Stomach (tissue), 8 donors: ENCODE measurements at regions not wholly inside any gene's neighbourhood (a gene's known extent, or its start where the extent isn't known, plus 50 kb on each side); places are given as distances from the start of the nearest gene placed in this dataset.
"Not testable (repeated sequence)": the region's sequence is repeated elsewhere in the genome, so short reads cannot be mapped to it uniquely, and the experiment has no call there.

Source experiments
- DNase-seq, 2 donors: peaks; one replicate each; pipeline versions ENCODE4 v3.0.0 to v3.0.0-alpha.2; 2013 to 2019
- H3K27ac ChIP-seq, 5 donors: fragments of 200-600 bp in 4 of 5; sonication (generic) in 4 of 5; one replicate each; pipeline ENCODE4 v1.5.1; 2013 to 2019; ENCODE audit warnings: mild to moderate bottlenecking in 1 of 5, moderate library complexity in 1 of 5
- H3K27me3 ChIP-seq, 3 donors: fragments of 200-600 bp; sonication (generic); one replicate each; pipeline ENCODE4 v1.5.1; 2017 to 2019; ENCODE audit warnings: mixed run types in 1 of 3
- H3K36me3 ChIP-seq, 4 donors: fragments of 200-600 bp; sonication (generic); 1 replicate in 3 of 4; 2 replicates in 1 of 4; pipeline ENCODE4 v1.5.1; 2016 to 2019
- H3K4me1 ChIP-seq, 4 donors: fragments of 200-600 bp; sonication (generic); one replicate each; pipeline ENCODE4 v1.5.1; 2016 to 2019
- H3K4me3 ChIP-seq, 4 donors: fragments of 200-600 bp; sonication (generic) in 3 of 4; one replicate each; pipeline ENCODE4 v1.5.1; 2016 to 2019; ENCODE audit warnings: mild to moderate bottlenecking in 1 of 4
- H3K9me3 ChIP-seq, 4 donors: fragments of 200-600 bp; sonication (generic); one replicate each; pipeline ENCODE4 v1.5.1; 2016 to 2019
- CTCF ChIP-seq, 7 experiments: fragments of 450-650 bp in 4 of 7; fragments of 200-600 bp in 3 of 7; sonication (generic) in 3 of 7; IDR thresholded peaks; one replicate each; pipeline ENCODE4 v1.5.1; 2016 to 2019; ENCODE audit warnings: antibody characterized with exemption in 7 of 7, control low read depth in 2 of 7, mild to moderate bottlenecking in 1 of 7
- EP300 ChIP-seq: sonication (generic); formaldehyde crosslinking; IDR thresholded peaks from one replicate; pipeline ENCODE4 v1.6.1; 2017; ENCODE audit warnings: antibody characterized with exemption
- POLR2A ChIP-seq, 4 donors: fragments of 450-650 bp; IDR thresholded peaks; one replicate each; pipeline ENCODE4 v1.6.1; 2016; ENCODE audit warnings: antibody characterized with exemption in 4 of 4, control low read depth in 2 of 4, mild to moderate bottlenecking in 1 of 4, moderate library complexity in 1 of 4
- POLR2AphosphoS5 ChIP-seq, 3 donors: sonication (generic); formaldehyde crosslinking; IDR thresholded peaks; one replicate each; pipeline ENCODE4 v1.6.1; 2016; ENCODE audit warnings: antibody characterized with exemption in 3 of 3
- WGBS, 5 donors: extraction: QIAGEN DNeasy Blood & Tissue Kit in 3 of 5; methylation state at CpG; one replicate each; pipeline versions ENCODE4 v1.1.5 to v1.1.7; 2013 to 2018; 5-methylcytosine and 5-hydroxymethylcytosine counted together
- intact Hi-C: fragments of 100-400 bp; cut with DNase I; formaldehyde crosslinking; loops from one replicate; pipeline ENCODE4 v1.15.1; 2023; ENCODE audit warnings: low total_unique reads
- donor health status: healthy with polysubstance abuse.
- donor health status: Bipolar disorder and iron deficiency.
- donor health status: healthy.

- 64 to 88% (median 73%) methylated on average over 1 of the region's 1 CpG for WGBS, 5 donors
- peaks cover 16 to 42% (median 27%) of the 10 kb centered on the region in 4 donors for H3K4me1 ChIP-seq
- no peaks in the 10 kb centered on the region for H3K36me3 ChIP-seq
- H3K9me3 ChIP-seq, result peaks cover 0 to 6% (median 2%) of the 10 kb centered on the region in 4 donors
- H3K27ac ChIP-seq, result peak overlapping the region; percentile 5 to 87 (median 25)
- TF ChIP-seq POLR2AphosphoS5 (IDR thresholded peaks at IDR 0.05) (no peak), POLR2A (IDR thresholded peaks at IDR 0.05) (no peak), EP300 (no peak), CTCF (IDR thresholded peaks at IDR 0.05) (no peak)
- H3K27me3 ChIP-seq, result no peaks in the 10 kb centered on the region
- no peak overlapping the region for H3K4me3 ChIP-seq
- no peak for DNase-seq
- intact Hi-C loops, result no loop called here
Measured at GRCh38 chr4:123651536-123652180, 255.1 kb downstream of the SPRY1 start.

- Histone ChIP-seq H3K27me3 (no peaks in the 10 kb centered on the region), H3K4me3 (no peak overlapping the region), H3K36me3 (no peaks in the 10 kb centered on the region), H3K27ac (peak overlapping the region in 2 of 5 donors; percentile 83 to 87), H3K4me1 (peaks cover 16 to 42% (median 27%) of the 10 kb centered on the region in 4 donors), H3K9me3 (peaks cover 0 to 7% (median 3%) of the 10 kb centered on the region in 4 donors)
- TF ChIP-seq EP300 (no peak), CTCF (IDR thresholded peaks at IDR 0.05) (no peak), POLR2AphosphoS5 (IDR thresholded peaks at IDR 0.05) (no peak), POLR2A (IDR thresholded peaks at IDR 0.05) (no peak)
- WGBS, 5 donors, result 56 to 81% (median 68%) methylated on average over 1 of the region's 1 CpG
- intact Hi-C loops, result no loop called here
- no peak for DNase-seq
Measured at GRCh38 chr4:123652476-123652875, 255.9 kb downstream of the SPRY1 start.

GRCh38 chr4:123653236-123653635 lies 256.6 kb downstream of the SPRY1 start:
- no peak for TF ChIP-seq CTCF (IDR thresholded peaks at IDR 0.05)
- no peak for TF ChIP-seq POLR2AphosphoS5 (IDR thresholded peaks at IDR 0.05)
- no peak for TF ChIP-seq POLR2A (IDR thresholded peaks at IDR 0.05)
- no peak for TF ChIP-seq EP300
- Histone ChIP-seq H3K36me3 (no peaks in the 10 kb centered on the region), H3K27me3 (no peaks in the 10 kb centered on the region), H3K4me3 (no peak overlapping the region), H3K9me3 (peaks cover 0 to 7% (median 3%) of the 10 kb centered on the region in 4 donors), H3K4me1 (peaks cover 16 to 42% (median 27%) of the 10 kb centered on the region in 4 donors), H3K27ac (no peak overlapping the region)
- intact Hi-C loops, result no loop called here
- DNase-seq, result no peak
- WGBS, 5 donors, result 90 to 100% (median 97%) methylated on average over 2 of the region's 2 CpGs

GRCh38 chr4:123656746-123657294 lies 260.2 kb downstream of the SPRY1 start:
- H3K4me3 ChIP-seq, H3K36me3 ChIP-seq, H3K27ac ChIP-seq, H3K27me3 ChIP-seq, intact Hi-C loops, H3K9me3 ChIP-seq, DNase-seq: not testable (repeated sequence)
- peaks cover 0 to 11% (median 3%) of the 10 kb centered on the region in 4 donors for H3K4me1 ChIP-seq

- H3K36me3 ChIP-seq, H3K27me3 ChIP-seq, H3K9me3 ChIP-seq, H3K4me1 ChIP-seq, H3K27ac ChIP-seq, intact Hi-C loops, H3K4me3 ChIP-seq, DNase-seq: not testable (repeated sequence)
- whole genome bisulfite sequencing, 5 donors, result 86 to 100% (median 87%) methylated on average over 2 of the region's 2 CpGs
Measured at GRCh38 chr4:123657606-123658005, 261.0 kb downstream of the SPRY1 start.
